ENCODE measurements at regions not wholly inside any gene's neighbourhood (a gene's known extent, or its start where the extent isn't known, plus 50 kb on each side); places are given as distances from the start of the nearest gene placed in this dataset.

DNA sequence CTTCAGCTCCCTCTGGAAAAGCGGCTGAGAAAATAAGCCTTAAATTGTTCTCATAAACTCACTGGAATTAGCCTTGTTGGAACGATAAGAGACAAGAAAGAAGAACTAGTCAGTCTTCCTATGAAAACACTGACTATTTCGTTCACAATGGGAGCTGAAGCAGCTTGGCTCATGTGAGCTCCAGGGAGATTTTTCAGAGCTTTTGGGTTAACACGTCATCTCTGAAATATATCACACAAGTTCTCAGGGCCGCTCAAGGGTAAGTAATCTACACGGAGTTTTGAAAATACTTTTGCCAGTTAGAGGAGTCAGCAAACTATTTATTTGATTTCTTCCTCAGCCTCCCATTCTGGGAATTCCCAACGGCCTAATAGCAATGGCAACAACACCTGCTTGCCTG, 316.2 kb upstream of the MGAT5 start:
- H3K4me3 ChIP-seq (ENCODE audit: control insufficient read depth, low read depth, low read length), result no peak overlapping the region
- TF ChIP-seq, protein P1, sequence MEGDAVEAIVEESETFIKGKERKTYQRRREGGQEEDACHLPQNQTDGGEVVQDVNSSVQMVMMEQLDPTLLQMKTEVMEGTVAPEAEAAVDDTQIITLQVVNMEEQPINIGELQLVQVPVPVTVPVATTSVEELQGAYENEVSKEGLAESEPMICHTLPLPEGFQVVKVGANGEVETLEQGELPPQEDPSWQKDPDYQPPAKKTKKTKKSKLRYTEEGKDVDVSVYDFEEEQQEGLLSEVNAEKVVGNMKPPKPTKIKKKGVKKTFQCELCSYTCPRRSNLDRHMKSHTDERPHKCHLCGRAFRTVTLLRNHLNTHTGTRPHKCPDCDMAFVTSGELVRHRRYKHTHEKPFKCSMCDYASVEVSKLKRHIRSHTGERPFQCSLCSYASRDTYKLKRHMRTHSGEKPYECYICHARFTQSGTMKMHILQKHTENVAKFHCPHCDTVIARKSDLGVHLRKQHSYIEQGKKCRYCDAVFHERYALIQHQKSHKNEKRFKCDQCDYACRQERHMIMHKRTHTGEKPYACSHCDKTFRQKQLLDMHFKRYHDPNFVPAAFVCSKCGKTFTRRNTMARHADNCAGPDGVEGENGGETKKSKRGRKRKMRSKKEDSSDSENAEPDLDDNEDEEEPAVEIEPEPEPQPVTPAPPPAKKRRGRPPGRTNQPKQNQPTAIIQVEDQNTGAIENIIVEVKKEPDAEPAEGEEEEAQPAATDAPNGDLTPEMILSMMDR (IDR thresholded peaks at IDR 0.05; ENCODE audit: control insufficient read depth, insufficient read depth, low read depth, low read length, missing control alignments), result no peak
- no peak for DNase-seq (ENCODE audit: low read depth)

DNA sequence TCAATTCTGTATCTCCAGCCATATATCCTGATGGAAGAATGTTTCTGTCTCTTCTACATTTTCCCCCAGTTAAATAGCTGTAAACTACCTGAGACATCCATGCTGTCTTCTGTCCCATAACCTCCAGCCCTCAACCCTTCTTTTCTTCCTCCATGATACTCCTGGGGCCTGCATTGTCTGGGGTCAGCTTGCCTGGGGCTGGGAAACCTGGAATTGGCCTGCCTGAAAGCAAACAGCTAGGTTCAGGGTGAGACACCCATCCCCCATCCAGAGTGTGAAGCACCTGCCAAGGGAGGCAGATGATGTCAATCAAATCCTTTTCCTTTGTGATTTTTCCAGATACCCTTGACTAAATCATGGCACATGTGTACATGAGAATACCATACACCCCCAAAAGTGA, 313.7 kb upstream of the MGAT5 start:
- DNase-seq (ENCODE audit: low read depth), result no peak
- TF ChIP-seq, protein P1 (IDR thresholded peaks at IDR 0.05; ENCODE audit: control insufficient read depth, insufficient read depth, low read depth, low read length, missing control alignments), result no peak
- H3K4me3 ChIP-seq (ENCODE audit: control insufficient read depth, low read depth, low read length), result no peak overlapping the region

DNA sequence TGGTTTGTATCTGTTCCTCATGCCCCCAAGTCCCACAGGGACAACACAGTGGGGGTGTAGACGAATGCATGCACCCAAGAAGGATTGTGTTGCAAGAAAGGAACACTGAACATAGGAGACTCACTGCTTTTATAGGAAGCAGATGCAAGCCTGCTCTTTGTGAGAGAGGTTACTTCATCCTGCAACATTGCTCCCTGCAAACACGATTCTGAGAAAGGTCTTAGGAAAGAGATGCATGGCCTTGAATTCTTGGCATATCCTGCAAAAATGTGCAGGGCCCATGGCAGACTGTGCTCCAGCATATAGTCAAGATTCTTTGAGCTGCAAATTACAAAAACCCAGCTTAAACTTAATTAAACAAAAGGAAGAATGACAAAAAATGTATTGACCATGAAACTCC, 312.2 kb upstream of the MGAT5 start:
- no peak for DNase-seq (ENCODE audit: low read depth)
- TF ChIP-seq, protein P1 (IDR thresholded peaks at IDR 0.05; ENCODE audit: control insufficient read depth, insufficient read depth, low read depth, low read length, missing control alignments), result no peak
- H3K4me3 ChIP-seq (ENCODE audit: control insufficient read depth, low read depth, low read length), result no peak overlapping the region

DNA sequence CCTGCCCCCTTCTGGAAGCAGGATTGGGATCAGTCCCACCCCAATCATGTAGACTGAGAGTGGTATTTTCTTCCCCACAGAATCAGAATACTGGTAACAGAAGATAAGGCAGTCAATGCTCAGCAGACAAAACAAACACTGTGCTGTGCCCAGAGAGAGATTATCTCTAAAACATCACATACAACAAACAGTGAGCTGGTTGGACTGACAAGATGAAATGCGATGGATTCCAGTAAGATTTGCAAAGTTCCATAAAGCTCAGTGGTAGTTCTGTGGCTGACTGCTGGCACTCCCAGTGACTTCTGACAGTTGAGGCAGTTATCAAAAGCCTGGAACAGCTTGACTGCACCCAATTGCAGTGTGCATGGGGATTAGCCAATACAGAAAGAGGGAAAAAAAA, 311.5 kb upstream of the MGAT5 start:
- H3K4me3 ChIP-seq (ENCODE audit: control insufficient read depth, low read depth, low read length), result no peak overlapping the region
- TF ChIP-seq, protein P1 (IDR thresholded peaks at IDR 0.05; ENCODE audit: control insufficient read depth, insufficient read depth, low read depth, low read length, missing control alignments), result no peak
- DNase-seq (ENCODE audit: low read depth), result no peak

DNA sequence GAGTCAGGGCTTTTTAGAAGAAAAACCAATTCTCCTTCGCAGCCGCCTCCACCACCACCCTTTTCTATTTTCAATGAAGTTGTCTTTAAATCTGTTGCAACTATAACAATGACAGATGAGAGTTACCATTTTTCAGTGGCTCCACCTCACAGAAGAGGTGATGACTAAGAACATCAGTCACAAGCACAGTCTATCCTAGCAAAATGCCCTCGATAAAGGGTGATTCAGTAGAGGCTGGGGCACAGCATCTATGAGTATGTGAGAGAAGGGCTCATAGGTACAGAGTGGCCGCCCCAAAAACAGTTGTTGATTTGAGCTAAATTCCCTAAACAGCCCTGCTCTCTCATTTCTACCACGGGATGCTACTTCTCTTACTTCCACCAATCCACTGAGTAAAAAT, 310.8 kb upstream of the MGAT5 start:
- TF ChIP-seq, protein P1 (IDR thresholded peaks at IDR 0.05; ENCODE audit: control insufficient read depth, insufficient read depth, low read depth, low read length, missing control alignments), result no peak
- no peak overlapping the region for H3K4me3 ChIP-seq (ENCODE audit: control insufficient read depth, low read depth, low read length)
- no peak for DNase-seq (ENCODE audit: low read depth)

DNA sequence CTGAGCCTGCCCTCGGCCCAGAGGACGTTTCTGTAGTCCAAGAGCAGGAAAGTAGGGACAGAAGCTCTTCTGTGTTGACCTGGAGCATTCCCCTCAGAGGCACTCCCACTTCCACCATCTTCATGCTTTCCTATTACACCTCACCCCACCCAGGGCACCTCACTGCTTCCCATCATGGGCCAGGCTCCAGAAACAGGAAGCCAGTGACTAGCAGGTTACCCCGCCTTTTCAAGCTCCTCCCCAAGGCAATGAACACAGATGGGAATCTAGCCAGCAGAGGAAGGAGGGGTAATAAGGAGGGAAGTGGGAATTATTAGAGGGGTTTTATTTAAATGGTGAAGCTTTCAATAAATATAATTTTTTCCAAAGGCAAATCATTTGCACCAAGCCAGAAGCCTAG, 308.8 kb upstream of the MGAT5 start:
- no peak overlapping the region for H3K4me3 ChIP-seq (ENCODE audit: control insufficient read depth, low read depth, low read length)
- TF ChIP-seq, protein P1 (IDR thresholded peaks at IDR 0.05; ENCODE audit: control insufficient read depth, insufficient read depth, low read depth, low read length, missing control alignments), result no peak
- DNase-seq (ENCODE audit: low read depth), result no peak

DNA sequence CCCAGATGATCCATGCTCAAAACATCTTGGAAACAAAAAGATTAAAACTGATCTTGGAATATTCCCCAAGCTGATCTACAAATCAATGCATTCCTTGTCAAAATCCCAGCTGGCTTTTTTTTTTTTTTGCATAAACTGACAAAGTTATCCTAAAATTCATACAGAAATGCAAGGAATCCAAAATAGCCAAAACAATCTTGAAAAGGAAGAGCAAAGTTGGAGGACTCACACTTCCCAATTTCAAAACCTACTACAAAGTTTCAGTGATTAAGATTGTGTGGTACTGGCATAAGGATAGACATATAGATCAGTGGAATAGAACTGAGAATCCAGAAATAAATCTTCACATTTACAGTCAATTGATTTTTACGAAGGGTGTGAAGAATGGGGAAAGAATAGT, 306.8 kb upstream of the MGAT5 start:
- TF ChIP-seq, protein P1 (IDR thresholded peaks at IDR 0.05; ENCODE audit: control insufficient read depth, insufficient read depth, low read depth, low read length, missing control alignments), result no peak
- DNase-seq (ENCODE audit: low read depth), result no peak
- H3K4me3 ChIP-seq (ENCODE audit: control insufficient read depth, low read depth, low read length), result no peak overlapping the region

Measured in AG09309 (cell line).